ENCODE measurements at regions not wholly inside any gene's neighbourhood (a gene's known extent, or its start where the extent isn't known, plus 50 kb on each side); places are given as distances from the start of the nearest gene placed in this dataset.

DNA sequence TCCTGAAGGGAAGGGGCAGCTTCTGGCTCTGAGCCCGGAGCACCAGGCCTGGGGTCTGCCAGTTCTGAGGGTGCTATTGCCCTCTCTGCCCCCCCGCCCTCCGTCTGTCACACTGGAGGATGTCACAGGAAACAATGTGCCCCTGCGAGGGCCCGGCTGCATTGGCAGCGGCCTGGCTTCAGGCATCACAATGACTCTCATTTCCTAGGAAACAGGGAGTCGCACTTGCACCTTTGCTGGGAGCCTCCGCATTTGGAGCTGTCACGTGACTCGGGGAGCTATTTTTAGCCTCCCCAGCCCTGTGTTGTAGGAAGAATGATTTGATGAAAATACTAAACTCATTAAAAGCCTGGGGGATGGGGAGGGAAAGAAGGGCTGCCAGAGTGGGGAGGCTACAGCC lies 518.9 kb downstream of the SHQ1 start:
- peak; percentile 71 for DNase-seq (ENCODE audit: low read depth, low spot score)

DNA sequence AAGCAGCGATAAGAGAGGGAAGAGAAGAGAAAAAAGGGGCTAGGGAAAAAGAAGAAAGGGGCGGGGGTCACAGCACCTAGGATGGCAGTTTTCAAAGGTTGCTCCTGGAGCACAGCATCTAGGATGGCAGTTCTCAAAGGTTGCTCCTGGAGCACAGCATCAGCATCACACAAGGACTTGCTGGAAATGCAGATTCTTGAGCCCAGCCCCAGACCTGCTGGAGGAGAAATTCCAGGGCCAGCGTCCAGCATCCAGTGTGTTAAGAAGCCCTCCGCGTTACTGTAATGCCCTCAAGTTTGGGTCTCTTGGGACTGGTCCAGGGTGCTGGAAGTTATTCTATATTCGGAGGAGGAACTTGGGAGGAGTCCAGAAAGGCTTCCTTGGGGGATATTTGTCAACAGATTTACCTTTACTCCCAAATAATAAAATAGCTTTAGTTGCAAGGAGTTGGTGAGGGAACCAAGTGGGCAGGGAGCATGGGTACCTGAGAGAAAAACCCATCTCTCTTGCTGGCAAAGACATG lies 519.4 kb downstream of the SHQ1 start:
- DNase-seq (ENCODE audit: low read depth, low spot score), result no peak

DNA sequence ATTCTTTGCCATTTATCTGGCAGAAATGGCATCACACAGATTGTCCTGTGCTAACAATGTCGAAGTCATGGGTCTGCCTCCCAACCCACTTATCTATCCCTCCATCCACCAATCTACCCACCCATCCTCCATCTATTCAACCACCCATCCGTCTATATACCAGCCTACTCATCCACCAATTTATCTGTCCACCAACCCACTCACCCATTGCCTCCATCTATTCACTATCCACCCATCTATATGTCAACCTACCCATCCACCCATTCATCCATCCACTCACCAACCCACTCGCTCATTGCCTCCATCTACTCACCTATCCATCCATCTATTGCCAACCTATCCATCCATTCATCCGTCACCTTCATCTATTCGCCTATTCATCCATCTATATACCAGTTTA lies 521.2 kb downstream of the SHQ1 start:
- no peak for DNase-seq (ENCODE audit: low read depth, low spot score)

DNA sequence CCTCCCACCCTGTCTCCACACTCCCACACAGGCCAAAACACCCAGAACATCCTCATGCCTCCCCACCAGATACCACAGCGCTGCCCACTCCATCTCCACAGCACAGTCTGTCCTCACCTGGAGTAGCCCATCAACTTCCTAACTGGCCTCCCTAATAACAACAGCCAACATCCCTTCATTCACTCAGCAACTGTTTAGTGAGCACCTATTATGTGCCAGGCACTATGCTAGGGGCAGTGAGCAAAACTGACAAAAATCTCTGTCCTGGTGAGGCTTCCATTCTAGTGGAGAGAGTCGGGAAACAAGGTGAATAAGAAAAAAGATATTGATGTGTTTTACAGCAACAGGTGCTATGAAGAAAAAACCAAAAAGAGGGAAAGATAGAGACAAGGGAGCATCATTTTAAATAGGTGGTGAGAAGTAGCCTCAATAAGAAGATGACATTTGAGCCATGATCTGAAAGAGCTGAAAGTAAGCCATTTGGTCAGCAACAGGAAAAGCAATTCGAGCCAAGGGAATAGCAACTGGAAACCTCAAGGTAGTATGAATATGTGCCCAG lies 523.9 kb downstream of the SHQ1 start:
- no peak for DNase-seq (ENCODE audit: low read depth, low spot score)

DNA sequence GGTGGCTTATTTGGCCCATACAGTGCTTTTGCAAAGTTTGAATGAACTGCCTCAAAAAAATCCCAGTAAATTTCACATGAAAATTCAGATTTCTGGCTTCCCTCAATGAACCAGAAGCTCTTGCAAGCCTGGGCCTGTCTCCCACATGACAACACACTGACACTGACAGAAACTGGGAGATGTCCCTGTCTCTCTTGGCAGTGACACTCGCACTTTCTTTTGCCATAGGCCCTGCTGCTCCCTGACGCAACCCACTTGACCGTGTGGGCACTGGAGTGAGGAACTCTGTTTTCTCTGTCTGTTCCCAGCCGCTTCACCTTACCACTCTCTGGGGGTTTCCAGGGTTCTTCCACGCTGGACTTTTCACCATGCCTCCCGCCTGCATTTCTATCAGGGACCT lies 524.5 kb downstream of the SHQ1 start:
- DNase-seq (ENCODE audit: low read depth, low spot score), result no peak

- no peak for DNase-seq (ENCODE audit: low read depth, low spot score)
Observed at GRCh38 chr3:72322264-72322976, 525.8 kb downstream of the SHQ1 start.

DNA sequence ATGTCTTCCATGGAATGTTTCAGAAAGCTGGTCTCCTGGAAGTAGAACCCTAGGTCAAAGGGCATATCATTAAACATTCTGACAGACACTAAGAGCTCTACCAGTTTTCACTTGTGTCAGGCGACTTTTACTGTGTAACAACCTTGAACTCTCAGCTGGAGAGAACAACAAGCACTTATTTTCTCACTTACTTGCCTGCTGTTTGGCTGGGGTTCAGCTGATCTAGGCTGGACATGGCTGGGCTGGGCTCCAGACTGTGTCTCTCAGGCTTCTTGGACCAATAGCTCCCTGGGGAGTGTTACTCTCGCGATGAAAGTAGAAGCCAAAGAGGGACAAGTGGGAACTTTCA lies 527.3 kb downstream of the SHQ1 start:
- no peak for DNase-seq (ENCODE audit: low read depth, low spot score)

DNA sequence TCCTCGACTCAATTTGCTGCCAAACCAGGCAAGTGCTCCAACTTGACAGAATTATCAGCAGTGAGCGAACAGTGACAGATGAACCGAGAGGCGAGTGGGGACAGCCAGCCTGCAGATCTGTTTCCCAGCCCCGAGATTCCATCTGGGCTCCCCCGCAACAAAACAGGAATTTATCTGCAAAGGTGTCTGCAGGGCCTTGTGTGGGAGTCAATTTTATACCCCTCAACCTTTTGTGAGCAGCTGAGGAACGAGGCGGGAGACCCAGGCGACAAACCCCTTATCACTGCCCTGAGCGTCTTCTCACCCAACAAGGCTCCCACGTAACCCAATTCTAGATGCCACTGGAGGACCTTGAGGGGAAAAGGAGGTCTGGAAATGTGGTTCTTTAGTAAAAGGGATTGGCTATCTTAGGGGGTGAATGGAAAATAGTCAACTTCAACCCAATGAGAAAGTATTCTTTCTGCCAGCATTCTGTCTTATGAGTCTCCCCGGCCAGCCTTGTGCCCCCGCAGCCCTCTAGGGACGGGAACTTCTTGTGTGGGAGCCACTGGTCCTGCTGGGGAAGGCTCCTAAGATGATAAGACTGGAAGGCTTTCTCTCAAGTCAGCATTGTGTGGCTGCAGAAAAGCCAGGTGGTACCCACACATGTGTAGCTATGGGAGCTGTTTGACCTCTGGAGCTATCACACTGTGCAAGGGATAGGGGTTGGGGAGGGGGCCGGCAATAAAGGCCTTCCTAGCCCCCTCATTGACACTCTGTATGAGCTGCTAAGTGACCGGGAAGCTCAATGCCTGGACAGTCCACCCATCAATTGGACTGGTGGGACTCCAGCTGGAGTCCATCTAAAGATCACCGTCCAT lies 527.9 kb downstream of the SHQ1 start:
- DNase-seq (ENCODE audit: low read depth, low spot score), result no peak

DNA sequence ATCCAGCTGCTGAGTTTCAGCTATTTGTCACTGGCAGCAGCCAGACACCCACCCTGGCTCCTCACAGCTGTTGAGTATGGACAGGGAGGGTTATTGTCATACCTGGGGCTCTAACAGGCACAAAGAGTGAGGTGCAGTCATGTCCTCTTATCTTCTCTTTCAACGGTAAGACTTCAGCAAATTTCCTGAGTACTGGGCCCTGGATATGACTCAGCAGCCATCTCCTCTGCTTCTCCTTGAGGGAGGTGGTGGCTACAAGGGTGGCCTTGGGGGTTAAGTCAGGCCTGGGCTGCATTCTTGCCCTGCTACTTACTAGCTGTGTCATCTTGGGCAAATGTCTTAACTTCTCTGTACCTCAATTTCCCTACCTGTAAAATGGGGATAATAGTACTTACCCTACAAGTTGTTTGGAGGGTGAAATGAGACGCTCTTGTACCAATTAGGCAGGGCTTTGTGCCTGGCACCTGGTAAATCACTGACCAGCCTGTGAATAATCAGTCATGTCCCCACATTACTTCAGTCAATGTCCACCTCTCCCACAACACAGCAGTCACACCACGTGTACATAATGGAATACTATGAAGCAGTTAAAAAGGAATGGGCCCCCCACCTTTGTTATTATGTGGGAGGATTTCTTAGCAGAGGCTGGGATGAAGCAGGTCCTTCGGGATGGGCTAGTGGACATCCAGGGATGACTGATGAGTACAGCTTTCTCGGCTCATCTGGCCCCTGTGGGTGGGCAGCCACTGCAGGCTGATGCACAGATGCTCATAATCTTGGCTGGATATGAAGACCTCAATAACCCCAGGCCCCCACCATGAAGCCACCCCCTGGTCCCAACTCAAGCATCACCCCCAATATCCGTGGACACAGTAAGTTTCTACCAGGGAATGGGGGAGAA lies 528.8 kb downstream of the SHQ1 start:
- no peak for DNase-seq (ENCODE audit: low read depth, low spot score)

DNA sequence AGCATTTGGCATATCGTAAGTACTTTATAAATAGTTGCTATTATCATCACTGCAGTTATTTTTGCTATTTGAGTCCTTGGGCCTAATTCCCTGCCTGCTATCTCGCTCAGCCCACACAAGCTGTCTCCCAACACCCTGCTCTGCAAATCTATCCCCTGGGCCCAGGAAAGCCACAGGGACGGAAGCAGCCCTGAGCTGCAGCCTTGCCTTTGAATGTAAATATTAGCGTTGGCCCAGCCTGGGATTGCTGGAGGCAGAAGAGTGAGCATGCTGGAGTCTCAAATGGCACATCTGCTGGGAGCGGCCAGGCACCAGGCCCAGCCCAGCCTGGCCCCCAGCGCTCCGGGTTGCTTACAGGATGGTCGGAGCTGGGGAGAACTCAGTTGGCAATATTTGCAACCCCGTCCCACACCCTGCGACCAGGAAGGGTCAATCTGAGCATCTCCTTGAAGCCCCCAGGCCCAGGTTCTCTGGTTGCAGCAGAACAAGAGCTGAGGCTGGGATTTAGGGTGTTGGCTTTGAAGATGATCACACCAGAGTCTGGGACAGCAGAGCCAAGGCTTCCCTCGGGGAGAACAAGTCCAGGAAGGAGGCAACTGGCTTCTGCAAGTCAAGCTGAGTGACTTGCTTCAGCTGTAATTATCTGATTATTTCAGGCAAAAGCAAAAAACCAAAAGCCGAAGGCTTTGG lies 529.6 kb downstream of the SHQ1 start:
- no peak for DNase-seq (ENCODE audit: low read depth, low spot score)

DNA sequence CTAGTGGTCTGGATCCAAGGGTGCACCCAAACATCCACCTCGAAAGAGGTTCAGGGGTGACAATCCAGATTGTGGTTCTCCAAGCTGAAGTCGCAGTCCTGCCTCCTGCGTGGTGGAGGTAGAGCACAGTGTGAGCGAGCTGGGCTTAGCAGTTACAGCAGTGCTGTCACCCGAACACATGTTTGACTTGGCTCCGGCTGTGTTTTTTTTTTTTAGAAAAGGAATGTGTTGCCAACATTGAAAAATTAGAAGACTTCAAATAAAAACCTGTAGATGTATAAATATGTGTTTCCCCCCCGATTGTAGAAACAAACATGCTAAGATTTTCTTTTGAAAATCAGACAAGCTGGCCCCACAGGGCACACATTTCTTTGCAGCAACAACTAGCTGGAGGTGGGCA lies 530.8 kb downstream of the SHQ1 start:
- peak; percentile 45 for DNase-seq (ENCODE audit: low read depth, low spot score)

- no peak for DNase-seq (ENCODE audit: low read depth, low spot score)
Observed at GRCh38 chr3:72316501-72317279, 531.6 kb downstream of the SHQ1 start.

DNA sequence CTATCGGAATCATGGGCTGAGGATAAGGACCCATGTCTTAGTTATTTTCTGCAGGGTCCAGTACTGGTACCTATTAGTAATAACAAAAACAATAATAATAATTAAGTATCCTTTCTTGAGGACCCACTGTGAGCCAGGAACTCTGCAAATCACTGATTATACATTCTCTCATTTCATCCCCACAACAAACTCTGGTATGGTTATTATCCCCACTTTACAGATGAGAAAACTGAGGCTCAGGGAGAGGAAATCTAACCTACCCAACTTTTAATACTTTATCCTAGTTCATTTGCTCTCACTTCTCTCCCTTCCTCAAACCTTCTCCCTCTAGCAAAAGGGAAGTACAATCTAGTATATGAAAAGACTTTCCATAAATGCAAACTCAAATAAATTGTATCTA lies 528.4 kb upstream of the PROK2 start:
- DNase-seq (ENCODE audit: low read depth, low spot score), result no peak

GRCh38 chr3:72312339-72312738 lies 527.4 kb upstream of the PROK2 start:
- no peak for DNase-seq (ENCODE audit: low read depth, low spot score)

GRCh38 chr3:72311425-72311824 lies 526.5 kb upstream of the PROK2 start:
- no peak for DNase-seq (ENCODE audit: low read depth, low spot score)

GRCh38 chr3:72310419-72311380 lies 525.8 kb upstream of the PROK2 start:
- peak; percentile 29 for DNase-seq (ENCODE audit: low read depth, low spot score)

DNA sequence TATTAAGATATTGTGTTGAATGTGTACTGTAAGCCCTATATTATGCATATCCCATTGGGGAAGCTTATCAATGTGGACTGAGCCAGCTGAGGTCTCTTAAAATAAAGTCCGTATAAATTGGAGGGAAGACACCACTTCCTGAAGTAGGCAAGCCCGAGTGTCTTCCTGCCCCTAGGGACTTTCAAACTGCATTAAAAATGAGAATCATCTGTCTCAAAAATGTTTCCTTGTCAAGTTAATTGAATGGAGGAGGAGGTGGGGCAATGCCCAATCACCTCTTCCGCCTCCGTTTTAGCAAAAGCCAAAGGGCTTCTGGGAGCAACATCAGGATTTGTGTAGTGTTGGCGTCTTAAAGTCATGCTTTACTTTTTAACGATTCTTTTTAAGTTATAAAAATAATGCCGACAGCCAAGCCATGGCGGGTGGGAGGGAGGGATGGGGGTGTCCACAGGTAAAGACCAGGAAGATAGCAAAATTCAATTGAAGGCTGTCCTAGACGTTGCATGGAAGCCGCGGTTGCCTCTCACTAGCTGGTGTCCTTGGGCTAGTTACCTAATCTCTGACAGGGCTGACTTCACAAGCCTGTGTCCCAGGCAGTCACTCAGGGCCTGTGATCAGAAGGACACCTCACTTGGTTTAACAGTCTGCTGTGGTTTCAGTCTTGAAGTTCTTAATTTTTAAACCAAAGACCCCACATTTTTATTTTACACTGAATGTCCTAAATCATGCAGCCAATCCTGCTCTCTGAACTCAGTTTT lies 524.9 kb upstream of the PROK2 start:
- no peak for DNase-seq (ENCODE audit: low read depth, low spot score)

- no peak for DNase-seq (ENCODE audit: low read depth, low spot score)
Observed at GRCh38 chr3:72308641-72309040, 523.7 kb upstream of the PROK2 start.

Data from astrocyte of the hippocampus (primary cell).